Mesenchymal stem cell (in vitro differentiated cells and primary cell): ENCODE measurements at regions not wholly inside any gene's neighbourhood (a gene's known extent, or its start where the extent isn't known, plus 50 kb on each side); places are given as distances from the start of the nearest gene placed in this dataset.
A peak's percentile ranks its signal among the peaks of the same experiment; 100 is the strongest.

Source experiments
- DNase-seq: peaks from one replicate; pipeline ENCODE4 v3.0.0-alpha.2; 2013
- H2AFZ ChIP-seq: one replicate; pipeline ENCODE4 v1.6.1; 2013; ENCODE audit warnings: low read depth, mild to moderate bottlenecking, control low read depth, inconsistent platforms, low read length, moderate library complexity
- H2AK5ac ChIP-seq: 2 replicates; pipeline ENCODE4 v1.6.1; 2013; ENCODE audit warnings: low read length, moderate library complexity, mild to moderate bottlenecking, inconsistent platforms; ENCODE audit not compliant: severe bottlenecking
- H2BK120ac ChIP-seq: one replicate; pipeline ENCODE4 v1.6.1; 2013; ENCODE audit warnings: low read depth, mild to moderate bottlenecking, inconsistent platforms, low read length, moderate library complexity
- H2BK12ac ChIP-seq, 2 experiments: one replicate each; pipeline ENCODE4 v1.6.1; 2013; ENCODE audit warnings: inconsistent platforms in 2 of 2, low read length in 2 of 2, mild to moderate bottlenecking in 2 of 2, moderate library complexity in 2 of 2, control low read depth in 1 of 2
- H2BK15ac ChIP-seq: one replicate; pipeline ENCODE4 v1.6.1; 2013; ENCODE audit warnings: mild to moderate bottlenecking, low read depth, inconsistent platforms; ENCODE audit not compliant: poor library complexity, severe bottlenecking
- H2BK5ac ChIP-seq: 2 replicates; pipeline ENCODE4 v1.6.1; 2013; ENCODE audit warnings: low read depth, mild to moderate bottlenecking, low read length, control low read depth, inconsistent platforms; ENCODE audit not compliant: poor library complexity, severe bottlenecking
- H3K14ac ChIP-seq, 2 experiments: one replicate each; pipeline ENCODE4 v1.6.1; 2013; ENCODE audit warnings: inconsistent platforms in 2 of 2, low read length in 2 of 2, control low read depth in 1 of 2, mild to moderate bottlenecking in 1 of 2, moderate library complexity in 1 of 2
- H3K18ac ChIP-seq, 2 experiments: one replicate each; pipeline ENCODE4 v1.6.1; 2013; ENCODE audit warnings: inconsistent platforms in 2 of 2, low read length in 2 of 2, control low read depth in 1 of 2, low read depth in 1 of 2, mild to moderate bottlenecking in 1 of 2
- H3K23ac ChIP-seq, 2 experiments: one replicate each; pipeline ENCODE4 v1.6.1; 2013; ENCODE audit warnings: inconsistent platforms in 2 of 2, low read length in 2 of 2, mild to moderate bottlenecking in 2 of 2, moderate library complexity in 2 of 2, control low read depth in 1 of 2
- H3K27ac ChIP-seq: 2 replicates; pipeline ENCODE4 v1.5.1; 2013; ENCODE audit warnings: mild to moderate bottlenecking, moderate library complexity, low read length, control low read depth, inconsistent platforms; ENCODE audit not compliant: poor library complexity, severe bottlenecking
- H3K27me3 ChIP-seq, 2 experiments: 2 replicates each; pipeline versions ENCODE4 v1.6.1 to v1.7.0; 2013; ENCODE audit warnings: low read length in 2 of 2, mild to moderate bottlenecking in 2 of 2, moderate library complexity in 2 of 2, control low read depth in 1 of 2, inconsistent platforms in 1 of 2; ENCODE audit not compliant: control insufficient read depth in 1 of 2, insufficient read depth in 1 of 2
- H3K36me3 ChIP-seq, 2 experiments: 2 replicates each; pipeline versions ENCODE4 v1.6.1 to v1.7.0; 2013; ENCODE audit warnings: low read length in 2 of 2, control low read depth in 1 of 2, inconsistent platforms in 1 of 2, low read depth in 1 of 2, mild to moderate bottlenecking in 1 of 2; ENCODE audit not compliant: insufficient read depth in 2 of 2, control insufficient read depth in 1 of 2
- H3K4ac ChIP-seq, 2 experiments: one replicate each; pipeline ENCODE4 v1.6.1; 2013; ENCODE audit warnings: inconsistent platforms in 2 of 2, low read length in 2 of 2, mild to moderate bottlenecking in 2 of 2, moderate library complexity in 2 of 2, control low read depth in 1 of 2, low read depth in 1 of 2
- H3K4me1 ChIP-seq: 2 replicates; pipeline ENCODE4 v1.6.1; 2013; ENCODE audit warnings: low read depth, low read length, control low read depth; ENCODE audit not compliant: control insufficient read depth, insufficient read depth
- H3K4me2 ChIP-seq: 2 replicates; pipeline ENCODE4 v1.6.1; 2013; ENCODE audit warnings: low read length, mild to moderate bottlenecking, inconsistent platforms; ENCODE audit not compliant: poor library complexity, severe bottlenecking
- H3K4me3 ChIP-seq, 2 experiments: 2 replicates each; pipeline versions ENCODE4 v1.5.1 to v1.7.0; 2013; ENCODE audit warnings: low read length in 2 of 2, mild to moderate bottlenecking in 2 of 2, control low read depth in 1 of 2, low read depth in 1 of 2; ENCODE audit not compliant: insufficient read depth in 1 of 2
- H3K79me1 ChIP-seq: replicated peaks from 2 replicates; pipeline ENCODE4 v1.6.1; 2013; ENCODE audit warnings: mild to moderate bottlenecking, control low read depth, low read length, inconsistent platforms; ENCODE audit not compliant: poor library complexity, severe bottlenecking
- H3K9ac ChIP-seq: 2 replicates; pipeline ENCODE4 v1.7.0; 2013; ENCODE audit warnings: mild to moderate bottlenecking, low read length, moderate library complexity
- H3K9me3 ChIP-seq: 2 replicates; pipeline ENCODE4 v1.7.0; 2013; ENCODE audit warnings: mild to moderate bottlenecking, low read length; ENCODE audit not compliant: control insufficient read depth
- H4K8ac ChIP-seq: one replicate; pipeline ENCODE4 v1.6.1; 2013; ENCODE audit warnings: inconsistent platforms, mild to moderate bottlenecking, low read length, moderate library complexity
- H4K91ac ChIP-seq: one replicate; pipeline ENCODE4 v1.6.1; 2013; ENCODE audit warnings: mild to moderate bottlenecking, low read length, inconsistent platforms
- WGBS: methylation state at CpG from one replicate; pipeline ENCODE4 v1.1.7; 2013; ENCODE audit warnings: mixed read lengths; 5-methylcytosine and 5-hydroxymethylcytosine counted together

DNA sequence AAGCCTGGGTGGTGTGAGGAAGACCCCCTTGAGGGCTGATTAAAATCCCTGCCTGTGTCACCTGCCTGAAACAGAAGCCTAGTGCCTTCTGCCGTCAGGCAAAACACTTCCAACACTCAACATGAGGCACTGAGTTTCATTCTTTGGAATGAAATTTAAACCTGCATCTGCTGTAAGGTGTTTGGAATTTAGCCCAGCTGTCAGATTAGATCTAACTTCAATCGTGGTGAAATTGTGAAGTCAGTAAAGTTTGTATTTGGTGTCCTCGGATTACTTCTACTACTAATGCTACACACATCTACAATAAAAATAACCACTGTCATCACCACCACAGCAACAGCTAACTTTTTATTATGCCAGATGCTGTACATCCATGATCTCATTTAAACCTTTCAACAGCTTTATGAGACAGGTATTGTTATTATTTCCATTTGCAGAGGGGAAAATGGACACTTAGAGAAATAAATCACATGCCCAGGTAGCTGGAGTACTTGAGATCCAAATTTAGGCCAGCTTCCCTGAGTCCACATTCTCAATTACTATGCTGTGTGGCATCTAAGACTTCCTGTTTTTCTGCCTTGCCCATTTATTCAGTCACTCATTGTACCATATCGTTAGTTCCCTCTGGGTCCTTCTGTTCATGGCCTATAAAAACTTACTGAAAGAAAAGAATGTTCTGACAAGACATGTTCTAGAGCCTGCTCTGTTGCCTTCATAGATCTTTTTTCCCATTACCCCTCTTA, 98.2 kb upstream of the GCFC2 start:
- Histone ChIP-seq H3K18ac (no peak overlapping the region), H2BK12ac (no peak overlapping the region), H3K79me1 (no peaks in the 10 kb centered on the region), H2BK15ac (no peak overlapping the region), H2AFZ (no peak overlapping the region), H2BK5ac (no peak overlapping the region), H3K4ac (no peak overlapping the region), H3K27me3 (no peaks in the 10 kb centered on the region), H3K23ac (no peak overlapping the region), H3K4me1 (no peaks in the 10 kb centered on the region), H3K9ac (no peak overlapping the region), H2BK120ac (no peak overlapping the region), H3K9me3 (no peaks in the 10 kb centered on the region), H3K4me2 (no peak overlapping the region), H3K14ac (no peak overlapping the region), H4K8ac (no peak overlapping the region), H2AK5ac (no peak overlapping the region), H4K91ac (no peak overlapping the region), H3K27ac (no peak overlapping the region), H3K4me3 (no peak overlapping the region), H3K36me3 (no peaks in the 10 kb centered on the region)
- WGBS = 87% methylated on average over 3 of the region's 4 CpGs
- DNase-seq = no peak

DNA sequence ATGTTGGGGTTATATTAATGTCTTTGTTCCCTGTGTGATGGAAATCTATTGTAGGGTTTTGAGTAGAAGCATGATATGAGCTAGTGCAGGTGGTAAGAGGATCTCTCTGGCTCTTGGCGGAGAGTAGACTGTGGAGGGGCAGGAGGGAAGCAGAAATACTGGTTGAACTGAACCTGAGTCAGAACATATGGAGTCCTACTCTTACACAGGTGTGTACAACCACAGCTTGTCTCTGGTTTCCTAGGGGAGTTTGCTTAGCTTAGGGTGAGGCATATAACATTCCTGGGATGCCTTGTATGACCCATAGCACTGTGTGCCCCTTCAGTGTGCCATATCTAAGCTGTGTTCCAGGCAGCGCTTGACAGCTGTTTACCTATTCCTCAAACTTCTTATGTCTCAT, 97.3 kb upstream of the GCFC2 start:
- Histone ChIP-seq H3K36me3 (no peaks in the 10 kb centered on the region), H3K4me2 (no peak overlapping the region), H3K27me3 (no peaks in the 10 kb centered on the region), H3K4me1 (no peaks in the 10 kb centered on the region), H3K9ac (no peak overlapping the region), H3K79me1 (no peaks in the 10 kb centered on the region), H4K8ac (no peak overlapping the region), H2BK15ac (no peak overlapping the region), H2AFZ (no peak overlapping the region), H3K9me3 (no peaks in the 10 kb centered on the region), H3K14ac (no peak overlapping the region), H2AK5ac (no peak overlapping the region), H2BK5ac (no peak overlapping the region), H3K23ac (peak overlapping the region in 1 of 2 experiments; percentile 89), H3K27ac (no peak overlapping the region), H4K91ac (no peak overlapping the region), H3K4me3 (no peak overlapping the region), H2BK12ac (no peak overlapping the region), H2BK120ac (no peak overlapping the region), H3K4ac (no peak overlapping the region), H3K18ac (no peak overlapping the region)
- no peak for DNase-seq
- WGBS = 81% methylated on average over 2 of the region's 2 CpGs

DNA sequence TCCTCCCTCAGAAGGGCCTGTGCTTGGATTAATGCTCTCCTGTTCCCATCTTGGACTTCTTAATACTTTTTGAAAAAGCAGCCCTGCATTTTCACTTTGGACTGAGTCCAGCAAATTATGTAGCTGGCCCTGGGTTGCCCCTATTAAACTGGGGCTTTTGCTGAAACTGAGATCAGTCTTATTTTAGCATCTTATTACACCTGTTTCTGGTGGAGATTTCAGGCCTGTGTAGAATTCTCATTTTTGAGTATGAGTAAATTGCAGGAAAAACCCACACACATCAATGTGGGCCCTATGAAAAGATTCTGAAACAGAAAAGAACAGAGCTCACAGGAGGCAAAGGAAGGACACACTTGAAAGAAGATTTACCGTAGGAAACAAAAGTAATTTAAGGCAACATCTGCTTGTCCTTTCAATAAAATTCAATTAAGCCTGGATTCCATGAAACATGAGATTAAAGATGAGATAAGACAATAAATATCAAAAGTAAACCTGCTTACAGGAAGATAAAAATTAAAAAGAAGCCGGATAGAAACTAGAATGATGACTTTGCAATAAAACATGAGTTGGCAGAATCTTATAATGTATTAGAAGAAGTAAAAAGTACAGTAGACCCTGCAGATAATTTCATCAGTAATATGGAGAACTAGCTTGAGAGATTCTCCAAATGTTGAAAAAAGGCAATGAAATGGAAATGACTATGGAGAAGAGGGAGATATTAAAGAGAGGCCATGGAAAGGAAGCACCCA, 90.7 kb upstream of the GCFC2 start:
- H4K91ac ChIP-seq = no peak overlapping the region
- H3K18ac ChIP-seq = no peak overlapping the region
- no peak overlapping the region for H3K27ac ChIP-seq
- no peak overlapping the region for H3K14ac ChIP-seq
- no peaks in the 10 kb centered on the region for H3K36me3 ChIP-seq
- no peak overlapping the region for H2BK120ac ChIP-seq
- H4K8ac ChIP-seq = no peak overlapping the region
- H2AFZ ChIP-seq = no peak overlapping the region
- H2BK15ac ChIP-seq = no peak overlapping the region
- H3K9me3 ChIP-seq = no peaks in the 10 kb centered on the region
- H3K4me3 ChIP-seq = no peak overlapping the region
- H2BK5ac ChIP-seq = no peak overlapping the region
- WGBS = 96% methylated on average over 2 of the region's 2 CpGs
- H3K9ac ChIP-seq = no peak overlapping the region
- no peak for DNase-seq
- H3K4ac ChIP-seq = no peak overlapping the region
- no peaks in the 10 kb centered on the region for H3K4me1 ChIP-seq
- H2AK5ac ChIP-seq = no peak overlapping the region
- H3K27me3 ChIP-seq = no peaks in the 10 kb centered on the region
- H3K4me2 ChIP-seq = no peak overlapping the region
- no peaks in the 10 kb centered on the region for H3K79me1 ChIP-seq
- H2BK12ac ChIP-seq = no peak overlapping the region
- no peak overlapping the region for H3K23ac ChIP-seq

- WGBS = 93% methylated on average over 8 of the region's 8 CpGs
- Histone ChIP-seq H3K36me3 (no peaks in the 10 kb centered on the region), H3K18ac (no peak overlapping the region), H4K91ac (no peak overlapping the region), H3K9me3 (no peaks in the 10 kb centered on the region), H3K4me3 (no peak overlapping the region), H2BK120ac (no peak overlapping the region), H3K23ac (no peak overlapping the region), H2BK12ac (no peak overlapping the region), H4K8ac (no peak overlapping the region), H3K4me1 (no peaks in the 10 kb centered on the region), H3K27me3 (no peaks in the 10 kb centered on the region), H3K9ac (no peak overlapping the region), H3K4ac (no peak overlapping the region), H3K4me2 (no peak overlapping the region), H3K79me1 (no peaks in the 10 kb centered on the region), H2AFZ (no peak overlapping the region), H2BK15ac (no peak overlapping the region), H2BK5ac (no peak overlapping the region), H3K14ac (no peak overlapping the region), H2AK5ac (no peak overlapping the region), H3K27ac (no peak overlapping the region)
- no peak for DNase-seq
These were observed 89.7 kb upstream of the GCFC2 start for GRCh38 chr2:75800456-75800855.
